Right lobe of liver (tissue), 4 donors: ENCODE measurements at regions not wholly inside any gene's neighbourhood (a gene's known extent, or its start where the extent isn't known, plus 50 kb on each side); places are given as distances from the start of the nearest gene placed in this dataset.

ENCODE experiments used
- CTCF ChIP-seq, 4 donors: fragments of 200-600 bp in 3 of 4; fragments of 450-650 bp in 1 of 4; IDR thresholded peaks; one replicate each; pipeline versions ENCODE4 v1.5.1 to v1.8.0; 2016 to 2022; ENCODE audit warnings: antibody characterized with exemption in 4 of 4, mild to moderate bottlenecking in 2 of 4
- POLR2A ChIP-seq: fragments of 450-650 bp; IDR thresholded peaks from one replicate; pipeline ENCODE4 v1.6.1; 2017; ENCODE audit warnings: antibody characterized with exemption, mild to moderate bottlenecking
- donor health status: DM: no; HTN: no; CAD: no.
- donor health status: DM: no; HTN: no; CAD: no.
- donor health status: DM: no; HTN: yes; CAD: no.

- no peak for TF ChIP-seq POLR2A
- no peak for TF ChIP-seq CTCF (IDR thresholded peaks at IDR 0.05)
Measured at GRCh38 chr10:80946957-80947726, 409.4 kb downstream of the SH2D4B start.
